HepG2 (cell line): ENCODE measurements at regions not wholly inside any gene's neighbourhood (a gene's known extent, or its start where the extent isn't known, plus 50 kb on each side); places are given as distances from the start of the nearest gene placed in this dataset.

Experiments
- JUN ChIP-seq: sonication (generic); formaldehyde crosslinking; IDR thresholded peaks from 2 replicates; pipeline ENCODE4 v1.4.0; 2020; ENCODE audit warnings: mild to moderate bottlenecking, missing genetic modification reagents
- POLR2A ChIP-seq, 2 experiments: IDR thresholded peaks; 2 replicates each; pipeline ENCODE4 v1.6.1; 2011; ENCODE audit warnings: low read depth in 2 of 2, low read length in 2 of 2, mild to moderate bottlenecking in 1 of 2, moderate library complexity in 1 of 2; ENCODE audit not compliant: insufficient read depth in 1 of 2
- POLR2AphosphoS5 ChIP-seq: IDR thresholded peaks from 2 replicates; pipeline ENCODE4 v1.6.1; 2012; ENCODE audit warnings: low read depth, low read length
- RXRA ChIP-seq: sonication (generic); formaldehyde crosslinking; IDR thresholded peaks from 2 replicates; pipeline ENCODE4 v1.5.1; 2020; ENCODE audit warnings: missing genetic modification reagents
- SP1 ChIP-seq, 2 experiments: fragments of 450-650 bp in 1 of 2; sonication (generic) in 1 of 2; formaldehyde crosslinking in 1 of 2; IDR thresholded peaks; 2 replicates each; pipeline versions ENCODE4 v1.4.0 to v1.6.1; 2016 to 2020; ENCODE audit warnings: missing genetic modification reagents in 1 of 2
- YY1 ChIP-seq: IDR thresholded peaks from 2 replicates; pipeline ENCODE4 v1.6.1; 2011; ENCODE audit warnings: low read length, low read depth, moderate library complexity, mild to moderate bottlenecking; ENCODE audit not compliant: insufficient read depth, insufficient replicate concordance
- TF ChIP-seq, protein P1 (sequence below): sonication (generic); formaldehyde crosslinking; IDR thresholded peaks from 2 replicates; pipeline ENCODE4 v1.4.0; 2020; ENCODE audit warnings: missing genetic modification reagents
- TF ChIP-seq, protein P2 (sequence below): sonication (generic); formaldehyde crosslinking; IDR thresholded peaks from 2 replicates; pipeline ENCODE4 v1.5.0; 2020; ENCODE audit warnings: missing genetic modification reagents
- TF ChIP-seq, protein P3 (sequence below): sonication (generic); formaldehyde crosslinking; IDR thresholded peaks from 2 replicates; pipeline ENCODE4 v1.5.0; 2020; ENCODE audit warnings: mild to moderate bottlenecking, missing genetic modification reagents, moderate library complexity

DNA sequence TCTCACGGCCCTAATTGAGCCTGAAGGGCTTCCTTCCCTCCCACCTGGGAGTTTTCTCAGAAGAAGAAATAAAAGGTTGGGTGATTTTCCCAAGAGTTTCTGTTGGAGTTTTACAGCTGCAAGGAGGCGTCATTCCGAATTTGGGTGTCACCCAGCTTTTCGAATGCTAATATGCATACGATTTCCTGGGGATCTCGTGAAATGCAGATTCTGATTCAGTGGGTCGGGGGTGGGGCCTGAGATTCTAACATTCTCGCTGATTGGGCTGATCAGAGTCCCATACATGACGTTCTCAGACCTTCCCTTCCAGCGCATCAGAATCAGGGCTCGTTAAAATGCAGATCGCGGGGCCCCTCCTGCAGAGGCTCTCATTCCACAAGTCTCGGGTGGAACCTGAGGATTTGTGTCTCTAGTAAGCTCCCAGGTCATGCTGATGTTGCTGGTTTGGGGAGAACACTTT, 125.8 kb upstream of the STX18 start:
- TF ChIP-seq, protein P1, sequence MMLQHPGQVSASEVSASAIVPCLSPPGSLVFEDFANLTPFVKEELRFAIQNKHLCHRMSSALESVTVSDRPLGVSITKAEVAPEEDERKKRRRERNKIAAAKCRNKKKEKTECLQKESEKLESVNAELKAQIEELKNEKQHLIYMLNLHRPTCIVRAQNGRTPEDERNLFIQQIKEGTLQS (CRISPR knock-in tag), result no peak
- TF ChIP-seq, protein P2, sequence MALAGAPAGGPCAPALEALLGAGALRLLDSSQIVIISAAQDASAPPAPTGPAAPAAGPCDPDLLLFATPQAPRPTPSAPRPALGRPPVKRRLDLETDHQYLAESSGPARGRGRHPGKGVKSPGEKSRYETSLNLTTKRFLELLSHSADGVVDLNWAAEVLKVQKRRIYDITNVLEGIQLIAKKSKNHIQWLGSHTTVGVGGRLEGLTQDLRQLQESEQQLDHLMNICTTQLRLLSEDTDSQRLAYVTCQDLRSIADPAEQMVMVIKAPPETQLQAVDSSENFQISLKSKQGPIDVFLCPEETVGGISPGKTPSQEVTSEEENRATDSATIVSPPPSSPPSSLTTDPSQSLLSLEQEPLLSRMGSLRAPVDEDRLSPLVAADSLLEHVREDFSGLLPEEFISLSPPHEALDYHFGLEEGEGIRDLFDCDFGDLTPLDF, result no peak
- TF ChIP-seq, protein P3, sequence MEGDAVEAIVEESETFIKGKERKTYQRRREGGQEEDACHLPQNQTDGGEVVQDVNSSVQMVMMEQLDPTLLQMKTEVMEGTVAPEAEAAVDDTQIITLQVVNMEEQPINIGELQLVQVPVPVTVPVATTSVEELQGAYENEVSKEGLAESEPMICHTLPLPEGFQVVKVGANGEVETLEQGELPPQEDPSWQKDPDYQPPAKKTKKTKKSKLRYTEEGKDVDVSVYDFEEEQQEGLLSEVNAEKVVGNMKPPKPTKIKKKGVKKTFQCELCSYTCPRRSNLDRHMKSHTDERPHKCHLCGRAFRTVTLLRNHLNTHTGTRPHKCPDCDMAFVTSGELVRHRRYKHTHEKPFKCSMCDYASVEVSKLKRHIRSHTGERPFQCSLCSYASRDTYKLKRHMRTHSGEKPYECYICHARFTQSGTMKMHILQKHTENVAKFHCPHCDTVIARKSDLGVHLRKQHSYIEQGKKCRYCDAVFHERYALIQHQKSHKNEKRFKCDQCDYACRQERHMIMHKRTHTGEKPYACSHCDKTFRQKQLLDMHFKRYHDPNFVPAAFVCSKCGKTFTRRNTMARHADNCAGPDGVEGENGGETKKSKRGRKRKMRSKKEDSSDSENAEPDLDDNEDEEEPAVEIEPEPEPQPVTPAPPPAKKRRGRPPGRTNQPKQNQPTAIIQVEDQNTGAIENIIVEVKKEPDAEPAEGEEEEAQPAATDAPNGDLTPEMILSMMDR, result no peak
- no peak for TF ChIP-seq POLR2AphosphoS5
- TF ChIP-seq POLR2A (IDR thresholded peaks at IDR 0.05; ENCODE audit: insufficient read depth in 1 of 2, low read depth in 2 of 2, low read length in 2 of 2), result no peak
- TF ChIP-seq YY1, result no peak
- TF ChIP-seq RXRA (CRISPR knock-in tag), result no peak
- TF ChIP-seq SP1 (IDR thresholded peaks at IDR 0.05), result no peak
- TF ChIP-seq SP1 (CRISPR knock-in tag; IDR thresholded peaks at IDR 0.05), result no peak
- no peak for TF ChIP-seq JUN (CRISPR knock-in tag)
